ENCODE measurements at regions not wholly inside any gene's neighbourhood (a gene's known extent, or its start where the extent isn't known, plus 50 kb on each side); places are given as distances from the start of the nearest gene placed in this dataset.

DNA sequence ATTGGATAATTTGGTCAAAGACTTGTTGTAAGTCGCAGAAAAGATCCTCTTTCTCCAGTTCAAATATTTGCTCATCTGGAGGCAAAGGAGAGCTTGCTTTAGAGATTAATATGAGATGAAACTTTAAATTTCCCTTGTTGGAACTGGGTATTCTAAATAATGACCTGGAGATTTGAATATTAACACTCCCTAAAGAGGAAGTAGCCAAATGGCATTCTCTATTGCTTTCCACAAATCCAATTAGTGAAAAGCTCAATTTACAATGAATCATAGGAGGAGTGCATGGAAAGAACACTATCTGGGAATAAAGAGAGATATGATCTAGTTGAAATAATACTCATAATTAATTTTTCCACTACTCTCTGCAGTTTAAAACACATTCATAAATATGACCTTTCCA, 641.6 kb upstream of the TENM4 start:
- Histone ChIP-seq H3K36me3 (ENCODE audit: control insufficient read depth in 2 of 4, insufficient read depth in 4 of 4, low read length in 3 of 4) (no peaks in the 10 kb centered on the region), H2BK12ac (ENCODE audit: low read depth, low read length) (no peak overlapping the region), H3K79me2 (ENCODE audit: control insufficient read depth in 1 of 2, insufficient read depth in 2 of 2, low read length in 2 of 2) (no peaks in the 10 kb centered on the region), H3K23ac (ENCODE audit: insufficient read length) (no peak overlapping the region), H2BK15ac (ENCODE audit: low read length) (no peak overlapping the region), H4K5ac (ENCODE audit: insufficient read length, low read depth, low read length) (no peak overlapping the region), H3K79me1 (ENCODE audit: low read depth, low read length) (no peaks in the 10 kb centered on the region), H4K91ac (replicated peaks; ENCODE audit: insufficient read length, low read length) (no peak overlapping the region), H2BK5ac (ENCODE audit: low read depth, low read length) (no peak overlapping the region), H3K56ac (replicated peaks; ENCODE audit: insufficient read length, low read depth, low read length) (no peak overlapping the region), H3K4me1 (replicated peaks in 1 of 4; ENCODE audit: control insufficient read depth in 3 of 4, insufficient read depth in 4 of 4, low read length in 3 of 4) (no peaks in the 10 kb centered on the region), H3K4ac (replicated peaks; ENCODE audit: insufficient read length, low read depth, low read length) (no peak overlapping the region), H3K23me2 (ENCODE audit: low read depth, low read length) (no peaks in the 10 kb centered on the region), H2AFZ (ENCODE audit: low read length) (no peak overlapping the region), H3K9ac (replicated peaks in 1 of 4; ENCODE audit: extremely low read depth in 1 of 4, low read depth in 3 of 4, low read length in 3 of 4) (no peak overlapping the region), H3K4me2 (ENCODE audit: insufficient read depth in 1 of 2, low read depth in 2 of 2, low read length in 2 of 2) (no peak overlapping the region), H3K27me3 (replicated peaks in 1 of 4; ENCODE audit: control insufficient read depth in 3 of 4, extremely low read depth in 1 of 4, insufficient read depth in 3 of 4, low read length in 3 of 4) (peaks cover 0 to 1% (median 0%) of the 10 kb centered on the region in 4 experiments; a peak in 1 of 7 replicates), H4K8ac (ENCODE audit: extremely low read depth, insufficient read depth, low read length) (no peak overlapping the region), H3K14ac (ENCODE audit: insufficient read length) (no peak overlapping the region), H2BK120ac (replicated peaks; ENCODE audit: low read depth, low read length) (no peak overlapping the region), H3K18ac (ENCODE audit: extremely low read depth, low read length) (no peak overlapping the region), H2BK20ac (ENCODE audit: low read length) (no peak overlapping the region), H3K9me3 (ENCODE audit: insufficient read depth in 2 of 2, low read depth in 1 of 2, low read length in 1 of 2) (no peaks in the 10 kb centered on the region), H4K20me1 (replicated peaks in 1 of 2; ENCODE audit: control insufficient read depth in 1 of 2, insufficient read depth in 2 of 2, low read length in 2 of 2) (no peaks in the 10 kb centered on the region), H3K27ac (ENCODE audit: low read depth, low read length) (no peak overlapping the region), H2AK5ac (ENCODE audit: low read depth, low read length) (no peak overlapping the region), H3K4me3 (ENCODE audit: extremely low read depth in 1 of 4, insufficient read depth in 2 of 4, low read depth in 3 of 4, low read length in 4 of 4) (no peak overlapping the region)
- WGBS, 2 experiments (ENCODE audit: extremely low coverage in 1 of 2, insufficient coverage in 1 of 2, insufficient read length in 1 of 2, insufficient replicate concordance in 2 of 2, low coverage in 1 of 2, low lambda C conversion rate in 2 of 2, missing lambda C conversion rate in 1 of 2) = 96% methylated on average over 1 of the region's 1 CpG; no CpG with 5 or more reads in 1 of the 2 experiments
- POLR2A ChIA-PET (ENCODE audit: partially characterized antibody) = no interaction called here
- DNase-seq (ENCODE audit: low read depth in 1 of 2, low spot score in 2 of 2) = no peak
- CTCF ChIA-PET (ENCODE audit: partially characterized antibody) = no interaction called here
- no peak for FAIRE-seq
- no peak for TF ChIP-seq SIN3A (conservative IDR thresholded peaks at IDR 0.05 in 1 of 2, IDR thresholded peaks at IDR 0.05 in 1 of 2; ENCODE audit: low read depth in 1 of 2, low read length in 2 of 2)
- no peak for TF ChIP-seq KDM4A (IDR thresholded peaks at IDR 0.05; ENCODE audit: low read depth, low read length, severe bottlenecking)
- TF ChIP-seq, protein P1, sequence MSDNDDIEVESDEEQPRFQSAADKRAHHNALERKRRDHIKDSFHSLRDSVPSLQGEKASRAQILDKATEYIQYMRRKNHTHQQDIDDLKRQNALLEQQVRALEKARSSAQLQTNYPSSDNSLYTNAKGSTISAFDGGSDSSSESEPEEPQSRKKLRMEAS (IDR thresholded peaks at IDR 0.05) = no peak
- no peak for TF ChIP-seq POU5F1 (IDR thresholded peaks at IDR 0.05; ENCODE audit: low read depth, low read length)
- TF ChIP-seq, protein P2, sequence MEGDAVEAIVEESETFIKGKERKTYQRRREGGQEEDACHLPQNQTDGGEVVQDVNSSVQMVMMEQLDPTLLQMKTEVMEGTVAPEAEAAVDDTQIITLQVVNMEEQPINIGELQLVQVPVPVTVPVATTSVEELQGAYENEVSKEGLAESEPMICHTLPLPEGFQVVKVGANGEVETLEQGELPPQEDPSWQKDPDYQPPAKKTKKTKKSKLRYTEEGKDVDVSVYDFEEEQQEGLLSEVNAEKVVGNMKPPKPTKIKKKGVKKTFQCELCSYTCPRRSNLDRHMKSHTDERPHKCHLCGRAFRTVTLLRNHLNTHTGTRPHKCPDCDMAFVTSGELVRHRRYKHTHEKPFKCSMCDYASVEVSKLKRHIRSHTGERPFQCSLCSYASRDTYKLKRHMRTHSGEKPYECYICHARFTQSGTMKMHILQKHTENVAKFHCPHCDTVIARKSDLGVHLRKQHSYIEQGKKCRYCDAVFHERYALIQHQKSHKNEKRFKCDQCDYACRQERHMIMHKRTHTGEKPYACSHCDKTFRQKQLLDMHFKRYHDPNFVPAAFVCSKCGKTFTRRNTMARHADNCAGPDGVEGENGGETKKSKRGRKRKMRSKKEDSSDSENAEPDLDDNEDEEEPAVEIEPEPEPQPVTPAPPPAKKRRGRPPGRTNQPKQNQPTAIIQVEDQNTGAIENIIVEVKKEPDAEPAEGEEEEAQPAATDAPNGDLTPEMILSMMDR (IDR thresholded peaks at IDR 0.05; ENCODE audit: control extremely low read depth in 1 of 3, insufficient read depth in 1 of 3, low read depth in 1 of 3, low read length in 3 of 3) = no peak
- TF ChIP-seq SIRT6 (IDR thresholded peaks at IDR 0.05; ENCODE audit: low read length) = no peak
- TF ChIP-seq EGR1 (IDR thresholded peaks at IDR 0.05; ENCODE audit: borderline replicate concordance, low read depth, low read length) = no peak
- TF ChIP-seq TBP (IDR thresholded peaks at IDR 0.05; ENCODE audit: low read depth, low read length) = no peak

Data from H1 (cell line).